Neural cell (in vitro differentiated cells): ENCODE measurements at regions not wholly inside any gene's neighbourhood (a gene's known extent, or its start where the extent isn't known, plus 50 kb on each side); places are given as distances from the start of the nearest gene placed in this dataset.

ENCODE experiments used
- H2AFZ ChIP-seq: fragments of 200-600, 300-800 bp; sonication (generic), shearing (Covaris generic); 2 replicates; pipeline ENCODE4 v1.6.0; 2014; ENCODE audit warnings: low read depth, mild to moderate bottlenecking, antibody characterized with exemption, low read length, moderate library complexity
- H3F3A ChIP-seq: fragments of 200-600 bp; shearing (Covaris generic); 2 replicates; pipeline ENCODE4 v1.6.1; 2016; ENCODE audit warnings: mild to moderate bottlenecking, moderate library complexity, mixed read lengths, antibody characterized with exemption, low read length; ENCODE audit not compliant: insufficient read depth, poor library complexity, severe bottlenecking
- H3K27ac ChIP-seq: fragments of 200-600, 300-800 bp; sonication (generic), shearing (Covaris generic); 2 replicates; pipeline ENCODE4 v1.5.1; 2014; ENCODE audit warnings: mild to moderate bottlenecking, low read length, moderate library complexity
- H3K27me3 ChIP-seq: fragments of 300-800, 200-600 bp; sonication (generic), shearing (Covaris generic); 2 replicates; pipeline ENCODE4 v1.6.0; 2014; ENCODE audit warnings: mild to moderate bottlenecking, low read depth, low read length, moderate library complexity; ENCODE audit not compliant: insufficient read depth
- H3K36me3 ChIP-seq: fragments of 300-800, 200-600 bp; sonication (generic), shearing (Covaris generic); 2 replicates; pipeline ENCODE4 v1.5.1; 2014; ENCODE audit warnings: mild to moderate bottlenecking, antibody characterized with exemption, low read length, moderate library complexity; ENCODE audit not compliant: insufficient read depth
- H3K4me2 ChIP-seq: fragments of 300-800, 200-600 bp; sonication (generic), shearing (Covaris generic); 2 replicates; pipeline ENCODE4 v1.6.0; 2014; ENCODE audit warnings: mild to moderate bottlenecking, low read length
- H3K4me3 ChIP-seq: fragments of 300-800, 200-600 bp; sonication (generic), shearing (Covaris generic); 2 replicates; pipeline ENCODE4 v1.5.1; 2014; ENCODE audit warnings: mild to moderate bottlenecking, low read length, moderate library complexity
- H3K79me2 ChIP-seq: fragments of 200-600 bp; shearing (Covaris generic); replicated peaks from 2 replicates; pipeline ENCODE4 v1.6.0; 2014; ENCODE audit warnings: mild to moderate bottlenecking, low read length, moderate library complexity; ENCODE audit not compliant: insufficient read depth
- H3K9ac ChIP-seq: fragments of 300-800, 200-600 bp; sonication (generic), shearing (Covaris generic); 2 replicates; pipeline ENCODE4 v1.6.1; 2016; ENCODE audit warnings: mild to moderate bottlenecking, low read length, mixed read lengths
- H3K9me2 ChIP-seq: fragments of 200-600 bp; shearing (Covaris generic); 2 replicates; pipeline ENCODE4 v1.6.1; 2016; ENCODE audit warnings: mild to moderate bottlenecking, low read length, mixed read lengths; ENCODE audit not compliant: insufficient read depth
- H3K9me3 ChIP-seq: fragments of 200-600, 300-800 bp; sonication (generic), shearing (Covaris generic); 2 replicates; pipeline ENCODE4 v1.6.1; 2016; ENCODE audit warnings: mild to moderate bottlenecking, mixed run types, low read length, moderate library complexity, mixed read lengths
- H4K20me1 ChIP-seq: fragments of 200-600 bp; shearing (Covaris generic); 2 replicates; pipeline ENCODE4 v1.6.1; 2016; ENCODE audit warnings: mild to moderate bottlenecking, mixed run types; ENCODE audit not compliant: insufficient read depth
- EP300 ChIP-seq: fragments of 450-650 bp; conservative IDR thresholded peaks from 2 replicates; pipeline ENCODE4 v1.6.1; 2014; ENCODE audit warnings: antibody characterized with exemption, mild to moderate bottlenecking, moderate library complexity; ENCODE audit not compliant: poor library complexity, severe bottlenecking
- EZH2 ChIP-seq: fragments of 200-600, 300-800 bp; shearing (Covaris generic), sonication (generic); IDR thresholded peaks from 2 replicates; pipeline ENCODE4 v1.6.1; 2014; ENCODE audit warnings: antibody characterized with exemption, low read length, borderline replicate concordance, mild to moderate bottlenecking; ENCODE audit not compliant: insufficient read depth, poor library complexity, severe bottlenecking
- MXI1 ChIP-seq: fragments of 450-650 bp; conservative IDR thresholded peaks from 2 replicates; pipeline ENCODE4 v1.6.1; 2014; ENCODE audit warnings: antibody characterized with exemption, mild to moderate bottlenecking; ENCODE audit not compliant: poor library complexity, severe bottlenecking
- POLR2AphosphoS5 ChIP-seq: IDR thresholded peaks from 2 replicates; pipeline ENCODE4 v1.6.1; 2012
- RAD21 ChIP-seq: fragments of 450-650 bp; conservative IDR thresholded peaks from 2 replicates; pipeline ENCODE4 v1.6.1; 2014; ENCODE audit warnings: antibody characterized with exemption, mild to moderate bottlenecking, moderate library complexity
- REST ChIP-seq: IDR thresholded peaks from 2 replicates; pipeline ENCODE4 v1.6.1; 2012; ENCODE audit warnings: borderline replicate concordance
- SMC3 ChIP-seq: fragments of 450-650 bp; conservative IDR thresholded peaks from 2 replicates; pipeline ENCODE4 v1.6.1; 2014; ENCODE audit warnings: antibody characterized with exemption, mild to moderate bottlenecking, moderate library complexity; ENCODE audit not compliant: poor library complexity
- TAF1 ChIP-seq: IDR thresholded peaks from 2 replicates; pipeline ENCODE4 v1.6.1; 2012; ENCODE audit warnings: low read depth
- TF ChIP-seq, protein P1 (sequence below): fragments of 450-650 bp; IDR thresholded peaks from 2 replicates; pipeline ENCODE4 v1.5.1; 2014; ENCODE audit warnings: antibody characterized with exemption, mild to moderate bottlenecking, moderate library complexity; ENCODE audit not compliant: poor library complexity, severe bottlenecking

- Histone ChIP-seq H3K79me2 (no peaks in the 10 kb centered on the region), H3F3A (no peaks in the 10 kb centered on the region), H3K27me3 (no peaks in the 10 kb centered on the region), H3K4me3 (no peak overlapping the region), H3K9ac (no peak overlapping the region), H2AFZ (no peak overlapping the region), H3K9me3 (no peaks in the 10 kb centered on the region), H3K27ac (no peak overlapping the region), H4K20me1 (no peaks in the 10 kb centered on the region), H3K9me2 (no peaks in the 10 kb centered on the region), H3K36me3 (no peaks in the 10 kb centered on the region), H3K4me2 (no peak overlapping the region)
- TF ChIP-seq MXI1 (no peak), RAD21 (no peak), EP300 (no peak), EZH2 (no peak), SMC3 (no peak), TAF1 (no peak), POLR2AphosphoS5 (no peak), REST (no peak)
- TF ChIP-seq, protein P1, sequence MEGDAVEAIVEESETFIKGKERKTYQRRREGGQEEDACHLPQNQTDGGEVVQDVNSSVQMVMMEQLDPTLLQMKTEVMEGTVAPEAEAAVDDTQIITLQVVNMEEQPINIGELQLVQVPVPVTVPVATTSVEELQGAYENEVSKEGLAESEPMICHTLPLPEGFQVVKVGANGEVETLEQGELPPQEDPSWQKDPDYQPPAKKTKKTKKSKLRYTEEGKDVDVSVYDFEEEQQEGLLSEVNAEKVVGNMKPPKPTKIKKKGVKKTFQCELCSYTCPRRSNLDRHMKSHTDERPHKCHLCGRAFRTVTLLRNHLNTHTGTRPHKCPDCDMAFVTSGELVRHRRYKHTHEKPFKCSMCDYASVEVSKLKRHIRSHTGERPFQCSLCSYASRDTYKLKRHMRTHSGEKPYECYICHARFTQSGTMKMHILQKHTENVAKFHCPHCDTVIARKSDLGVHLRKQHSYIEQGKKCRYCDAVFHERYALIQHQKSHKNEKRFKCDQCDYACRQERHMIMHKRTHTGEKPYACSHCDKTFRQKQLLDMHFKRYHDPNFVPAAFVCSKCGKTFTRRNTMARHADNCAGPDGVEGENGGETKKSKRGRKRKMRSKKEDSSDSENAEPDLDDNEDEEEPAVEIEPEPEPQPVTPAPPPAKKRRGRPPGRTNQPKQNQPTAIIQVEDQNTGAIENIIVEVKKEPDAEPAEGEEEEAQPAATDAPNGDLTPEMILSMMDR = no peak
These were observed 678.3 kb upstream of the CHD1 start for GRCh38 chr5:99607124-99607523.

GRCh38 chr5:99605904-99606303, 677.1 kb upstream of the CHD1 start:
- Histone ChIP-seq H3K9me3 (no peaks in the 10 kb centered on the region), H3F3A (no peaks in the 10 kb centered on the region), H3K36me3 (no peaks in the 10 kb centered on the region), H4K20me1 (no peaks in the 10 kb centered on the region), H3K79me2 (no peaks in the 10 kb centered on the region), H3K9ac (no peak overlapping the region), H3K4me2 (no peak overlapping the region), H2AFZ (no peak overlapping the region), H3K27ac (no peak overlapping the region), H3K4me3 (no peak overlapping the region), H3K9me2 (no peaks in the 10 kb centered on the region), H3K27me3 (no peaks in the 10 kb centered on the region)
- TF ChIP-seq EZH2 (no peak), REST (no peak), EP300 (no peak), RAD21 (no peak), POLR2AphosphoS5 (no peak), MXI1 (no peak), TAF1 (no peak), SMC3 (no peak)
- TF ChIP-seq, protein P1 = no peak
